H9 (cell line): ENCODE measurements at regions not wholly inside any gene's neighbourhood (a gene's known extent, or its start where the extent isn't known, plus 50 kb on each side); places are given as distances from the start of the nearest gene placed in this dataset.

Source experiments
- DNase-seq: peaks from one replicate; pipeline ENCODE4 v3.0.0-alpha.2; 2017
- H2AFZ ChIP-seq: one replicate; pipeline ENCODE4 v1.6.1; 2013; ENCODE audit warnings: mild to moderate bottlenecking, low read length, control low read depth, moderate library complexity
- H2AK5ac ChIP-seq: 2 replicates; pipeline ENCODE4 v1.6.1; 2013; ENCODE audit warnings: low read length, control low read depth, mixed read lengths; ENCODE audit not compliant: insufficient read length
- H2BK120ac ChIP-seq: one replicate; pipeline ENCODE4 v1.6.1; 2013; ENCODE audit warnings: low read depth, mild to moderate bottlenecking, low read length, control low read depth, inconsistent platforms; ENCODE audit not compliant: poor library complexity, severe bottlenecking
- H2BK12ac ChIP-seq: 2 replicates; pipeline ENCODE4 v1.6.1; 2013; ENCODE audit warnings: low read length, control low read depth, mixed read lengths, low read depth; ENCODE audit not compliant: insufficient read length
- H2BK15ac ChIP-seq: 2 replicates; pipeline ENCODE4 v1.6.1; 2013; ENCODE audit warnings: low read depth, low read length, control low read depth
- H2BK20ac ChIP-seq: one replicate; pipeline ENCODE4 v1.6.1; 2013; ENCODE audit warnings: low read depth, mild to moderate bottlenecking, low read length, control low read depth, inconsistent platforms; ENCODE audit not compliant: poor library complexity, severe bottlenecking
- H2BK5ac ChIP-seq: 2 replicates; pipeline ENCODE4 v1.6.1; 2013; ENCODE audit warnings: low read length, control low read depth, mixed read lengths; ENCODE audit not compliant: insufficient read length
- H3K14ac ChIP-seq: 2 replicates; pipeline ENCODE4 v1.6.1; 2013; ENCODE audit warnings: low read length, control low read depth; ENCODE audit not compliant: insufficient read depth
- H3K18ac ChIP-seq: 2 replicates; pipeline ENCODE4 v1.6.1; 2013; ENCODE audit warnings: low read depth, mild to moderate bottlenecking, mixed read lengths, low read length, control low read depth; ENCODE audit not compliant: insufficient read length
- H3K23ac ChIP-seq: 2 replicates; pipeline ENCODE4 v1.6.1; 2013; ENCODE audit warnings: low read length, control low read depth, mixed read lengths, low read depth; ENCODE audit not compliant: insufficient read length
- H3K23me2 ChIP-seq: 2 replicates; pipeline ENCODE4 v1.6.1; 2013; ENCODE audit warnings: low read depth, mild to moderate bottlenecking, mixed read lengths, low read length, control low read depth; ENCODE audit not compliant: insufficient read length, poor library complexity, severe bottlenecking
- H3K27ac ChIP-seq: 2 replicates; pipeline ENCODE4 v1.5.1; 2013; ENCODE audit warnings: low read length, control low read depth, mixed read lengths, low read depth; ENCODE audit not compliant: insufficient read length
- H3K27me3 ChIP-seq: 2 replicates; pipeline ENCODE4 v1.6.1; 2013; ENCODE audit warnings: low read length, control low read depth, inconsistent platforms; ENCODE audit not compliant: insufficient read depth
- H3K4ac ChIP-seq: 2 replicates; pipeline ENCODE4 v1.6.1; 2013; ENCODE audit warnings: low read depth, mild to moderate bottlenecking, control low read depth, inconsistent platforms, low read length, moderate library complexity
- H3K4me1 ChIP-seq: 2 replicates; pipeline ENCODE4 v1.6.1; 2013; ENCODE audit warnings: low read length, control low read depth, inconsistent platforms; ENCODE audit not compliant: insufficient read depth
- H3K4me2 ChIP-seq: 2 replicates; pipeline ENCODE4 v1.6.1; 2013; ENCODE audit warnings: low read length, control low read depth, mixed read lengths; ENCODE audit not compliant: insufficient read length, insufficient read depth
- H3K56ac ChIP-seq: 2 replicates; pipeline ENCODE4 v1.6.1; 2013; ENCODE audit warnings: low read depth, mild to moderate bottlenecking, mixed read lengths, low read length, control low read depth; ENCODE audit not compliant: insufficient read length
- H3K79me1 ChIP-seq: 2 replicates; pipeline ENCODE4 v1.6.1; 2013; ENCODE audit warnings: low read depth, mild to moderate bottlenecking, moderate library complexity, low read length, control low read depth, inconsistent platforms; ENCODE audit not compliant: insufficient read depth, poor library complexity, severe bottlenecking
- H3K79me2 ChIP-seq: 2 replicates; pipeline ENCODE4 v1.6.1; 2013; ENCODE audit warnings: low read length, control low read depth, inconsistent platforms; ENCODE audit not compliant: insufficient read depth
- H3K9ac ChIP-seq: 2 replicates; pipeline ENCODE4 v1.6.1; 2013; ENCODE audit warnings: low read length, control low read depth, mixed read lengths; ENCODE audit not compliant: insufficient read length; ENCODE audit errors: extremely low read depth
- H3K9me3 ChIP-seq: one replicate; pipeline ENCODE4 v1.6.1; 2013; ENCODE audit warnings: low read depth, low read length, inconsistent platforms; ENCODE audit not compliant: control insufficient read depth
- H3T11ph ChIP-seq: one replicate; pipeline ENCODE4 v1.6.1; 2013; ENCODE audit warnings: mild to moderate bottlenecking, low read length, control low read depth, inconsistent platforms
- H4K20me1 ChIP-seq: one replicate; pipeline ENCODE4 v1.6.1; 2013; ENCODE audit not compliant: control insufficient read depth, insufficient read length, insufficient read depth
- H4K5ac ChIP-seq: 2 replicates; pipeline ENCODE4 v1.6.1; 2013; ENCODE audit warnings: low read depth, mild to moderate bottlenecking, mixed read lengths, low read length, control low read depth; ENCODE audit not compliant: insufficient read length
- H4K8ac ChIP-seq: replicated peaks from 2 replicates; pipeline ENCODE4 v1.6.1; 2013; ENCODE audit warnings: low read length, control low read depth, mixed read lengths, low read depth; ENCODE audit not compliant: insufficient read length
- H4K91ac ChIP-seq: 2 replicates; pipeline ENCODE4 v1.6.1; 2013; ENCODE audit warnings: low read depth, mild to moderate bottlenecking, moderate library complexity, mixed read lengths, low read length, control low read depth; ENCODE audit not compliant: insufficient read length
- H3K27ac Mint-ChIP-seq, 3 experiments: 2 replicates in 2 of 3; 3 replicates in 1 of 3; pipeline ENCODE4 v1.8.0; 2020 to 2021; ENCODE audit warnings: mixed read lengths in 3 of 3, mild to moderate bottlenecking in 1 of 3, moderate library complexity in 1 of 3
- H3K27me3 Mint-ChIP-seq: 2 replicates; pipeline ENCODE4 v1.8.0; 2021; ENCODE audit warnings: low read depth, mild to moderate bottlenecking, moderate library complexity, mixed read lengths
- H3K36me3 Mint-ChIP-seq, 3 experiments: 2 replicates in 2 of 3; 3 replicates in 1 of 3; pipeline ENCODE4 v1.8.0; 2020 to 2021; ENCODE audit warnings: low read depth in 3 of 3, mixed read lengths in 3 of 3; ENCODE audit not compliant: insufficient read depth in 1 of 3
- H3K4me1 Mint-ChIP-seq, 2 experiments: 2 replicates each; pipeline ENCODE4 v1.8.0; 2020; ENCODE audit warnings: mixed read lengths in 2 of 2
- H3K4me3 Mint-ChIP-seq, 2 experiments: 2 replicates in 1 of 2; 3 replicates in 1 of 2; pipeline ENCODE4 v1.8.0; 2020 to 2021; ENCODE audit warnings: mild to moderate bottlenecking in 2 of 2, mixed read lengths in 2 of 2, moderate library complexity in 1 of 2
- H3K9me3 Mint-ChIP-seq, 2 experiments: 2 replicates in 1 of 2; 3 replicates in 1 of 2; pipeline ENCODE4 v1.8.0; 2020; ENCODE audit warnings: mild to moderate bottlenecking in 2 of 2, mixed read lengths in 2 of 2, moderate library complexity in 1 of 2
- CTCF ChIP-seq: fragments of 200-600 bp; sonication (generic); conservative IDR thresholded peaks from 3 replicates; pipeline ENCODE4 v1.8.0; 2021; ENCODE audit warnings: antibody characterized with exemption, mild to moderate bottlenecking
- WGBS: extraction: QIAGEN DNeasy Blood & Tissue Kit; methylation state at CpG from one replicate; pipeline ENCODE4 v1.1.7; 2013; ENCODE audit warnings: missing lambda C conversion rate, low lambda C conversion rate, mixed read lengths; ENCODE audit not compliant: insufficient read length; ENCODE audit errors: extremely low coverage; 5-methylcytosine and 5-hydroxymethylcytosine counted together

DNA sequence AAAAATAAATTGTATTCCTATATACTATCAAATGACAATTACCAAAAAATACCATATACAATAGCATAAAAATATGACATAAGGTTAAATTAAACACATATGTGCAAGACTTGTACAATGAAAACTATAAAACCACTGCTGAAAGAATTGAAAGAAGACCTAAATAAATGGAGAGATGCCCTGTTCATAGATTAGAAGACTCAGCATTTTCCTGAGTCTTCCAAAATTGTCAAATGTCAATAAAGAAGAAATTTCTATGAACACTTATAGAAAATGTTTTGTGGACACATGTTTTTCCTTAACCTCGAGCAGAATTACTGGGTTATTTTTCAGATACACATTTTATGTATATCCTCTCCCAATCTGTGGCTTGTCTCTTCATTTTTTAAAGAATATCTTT, 103.1 kb upstream of the DCLK2 start:
- no CpG with 5 or more reads among the region's 1 CpG for WGBS
- no peak overlapping the region for H3K27ac Mint-ChIP-seq
- H3K27ac ChIP-seq: no peak overlapping the region

More for the DNA sequence above, 103.1 kb upstream of the DCLK2 start:
- no peak overlapping the region for H3K4ac ChIP-seq
- H4K91ac ChIP-seq: no peak overlapping the region
- H3K18ac ChIP-seq: no peak overlapping the region
- H2AK5ac ChIP-seq: no peak overlapping the region
- DNase-seq: no peak
- H2BK15ac ChIP-seq: no peak overlapping the region
- no peak overlapping the region for H3K9ac ChIP-seq
- H3K4me2 ChIP-seq: no peak overlapping the region
- no peak overlapping the region for H4K5ac ChIP-seq
- H3K23ac ChIP-seq: no peak overlapping the region
- Mint-ChIP-seq H3K27me3 (no peaks in the 10 kb centered on the region; the same call in 1 of the 2 replicates), H3K4me3 (no peak overlapping the region), H3K36me3 (no peaks in the 10 kb centered on the region), H3K9me3 (no peaks in the 10 kb centered on the region; a peak in 1 of 5 replicates), H3K4me1 (no peaks in the 10 kb centered on the region)
- no peaks in the 10 kb centered on the region for H3K27me3 ChIP-seq
- H3K79me2 ChIP-seq: no peaks in the 10 kb centered on the region
- H2BK20ac ChIP-seq: no peak overlapping the region
- no peaks in the 10 kb centered on the region for H3K79me1 ChIP-seq
- H3K23me2 ChIP-seq: no peaks in the 10 kb centered on the region
- no peak overlapping the region for H2AFZ ChIP-seq
- H2BK120ac ChIP-seq: no peak overlapping the region
- H3K4me1 ChIP-seq: no peaks in the 10 kb centered on the region
- H3K14ac ChIP-seq: no peak overlapping the region
- H4K20me1 ChIP-seq: no peaks in the 10 kb centered on the region
- no peak overlapping the region for H2BK12ac ChIP-seq
- TF ChIP-seq CTCF: no peak
- no peaks in the 10 kb centered on the region for H3K9me3 ChIP-seq
- no peak overlapping the region for H2BK5ac ChIP-seq
- H4K8ac ChIP-seq: no peak overlapping the region
- no peak overlapping the region for H3K56ac ChIP-seq
- no peak overlapping the region for H3T11ph ChIP-seq
